HG03064 (cell line): ENCODE measurements at regions not wholly inside any gene's neighbourhood (a gene's known extent, or its start where the extent isn't known, plus 50 kb on each side); places are given as distances from the start of the nearest gene placed in this dataset.
"Not testable (repeated sequence)": the region's sequence is repeated elsewhere in the genome, so short reads cannot be mapped to it uniquely, and the experiment has no call there.

Experiments used
- ATAC-seq: cut with Tn5 transposase; IDR thresholded peaks from one replicate; pipeline ENCODE4 v1.9.1; 2021; ENCODE audit warnings: low read depth; ENCODE audit not compliant: unreplicated experiment

GRCh38 chr14:99995700-99996356 is 69.4 kb upstream of the EVL start:
- ATAC-seq, result peak; percentile 100

- ATAC-seq, result no peak
Observed at GRCh38 chr14:99996951-99997571, 68.2 kb upstream of the EVL start.

GRCh38 chr14:100000398-100000797 is 64.8 kb upstream of the EVL start:
- ATAC-seq, result not testable (repeated sequence)

- ATAC-seq, result no peak
Observed at GRCh38 chr14:100004392-100004791, 60.8 kb upstream of the EVL start.

GRCh38 chr14:100007254-100007653 is 58.0 kb upstream of the EVL start:
- ATAC-seq, result no peak

GRCh38 chr14:100009802-100010201 is 55.4 kb upstream of the EVL start:
- ATAC-seq, result not testable (repeated sequence)

- ATAC-seq, result no peak
Observed at GRCh38 chr14:100010679-100011078, 54.5 kb upstream of the EVL start.

GRCh38 chr14:100011628-100012325 is 53.4 kb upstream of the EVL start:
- no peak for ATAC-seq

GRCh38 chr14:100012478-100013327 is 52.5 kb upstream of the EVL start:
- no peak for ATAC-seq

- ATAC-seq, result no peak
Observed at GRCh38 chr14:100015251-100015655, 50.0 kb upstream of the EVL start.
